IMR-90 (cell line): ENCODE measurements at regions not wholly inside any gene's neighbourhood (a gene's known extent, or its start where the extent isn't known, plus 50 kb on each side); places are given as distances from the start of the nearest gene placed in this dataset.

Experiments used
- ATAC-seq: fragments of 200-7000 bp; cut with Tn5 transposase; 2 replicates; pipeline ENCODE4 v1.9.1; 2020; ENCODE audit warnings: low read depth, mild to moderate bottlenecking, moderate library complexity
- BruUV-seq: library from RNA; stranded (reverse); fragments of 400-500 nt; replicated peaks from 2 replicates; lab custom pipeline; 2021; lab: Mats Ljungman, UMichigan
- CTCF ChIA-PET: fragments of 300-600 bp; formaldehyde crosslinking; extraction: SDS; loops from one replicate; lab custom pipeline; 2021; ENCODE audit warnings: antibody characterized with exemption; lab: Yijun Ruan, JAX
- POLR2A ChIA-PET: fragments of 300-600 bp; sonication (Branson Sonifier 250); formaldehyde crosslinking; loops from one replicate; lab custom pipeline; 2022; ENCODE audit warnings: antibody characterized with exemption; ENCODE audit not compliant: unreplicated experiment; lab: Charles Lee
- DNase-seq: peaks from one replicate; pipeline ENCODE4 v3.0.0; 2013
- H2AFZ ChIP-seq: replicated peaks from 2 replicates; pipeline ENCODE3; 2013; ENCODE audit warnings: low read length, mild to moderate bottlenecking; ENCODE audit not compliant: poor library complexity
- H2AK5ac ChIP-seq: 2 replicates; pipeline ENCODE4 v1.6.1; 2013; ENCODE audit warnings: low read depth, low read length, inconsistent platforms
- H2AK9ac ChIP-seq: replicated peaks from 2 replicates; pipeline ENCODE3; 2013; ENCODE audit warnings: mild to moderate bottlenecking, low read depth, low read length, moderate library complexity; ENCODE audit not compliant: poor library complexity
- H2BK120ac ChIP-seq: 2 replicates; pipeline ENCODE4 v1.6.1; 2013; ENCODE audit warnings: low read depth, low read length, inconsistent platforms
- H2BK15ac ChIP-seq: 3 replicates; pipeline ENCODE4 v1.6.1; 2013; ENCODE audit warnings: low read depth, low read length, inconsistent platforms
- H2BK20ac ChIP-seq: 2 replicates; pipeline ENCODE4 v1.6.1; 2013; ENCODE audit warnings: low read depth, mild to moderate bottlenecking, inconsistent platforms, low read length, moderate library complexity
- H2BK5ac ChIP-seq: 2 replicates; pipeline ENCODE4 v1.6.1; 2013; ENCODE audit warnings: mild to moderate bottlenecking, low read depth, low read length, inconsistent platforms; ENCODE audit not compliant: poor library complexity, severe bottlenecking
- H3K14ac ChIP-seq: replicated peaks from 2 replicates; pipeline ENCODE4 v1.6.1; 2013; ENCODE audit warnings: low read depth, low read length, inconsistent platforms
- H3K18ac ChIP-seq: 2 replicates; pipeline ENCODE4 v1.6.1; 2013; ENCODE audit warnings: low read depth, low read length, control low read depth
- H3K23ac ChIP-seq: 2 replicates; pipeline ENCODE4 v1.6.1; 2013; ENCODE audit warnings: low read depth, low read length, inconsistent platforms
- H3K27ac ChIP-seq: 2 replicates; pipeline ENCODE4 v1.5.1; 2013; ENCODE audit warnings: mild to moderate bottlenecking, control low read depth, low read length; ENCODE audit not compliant: insufficient read depth
- H3K27me3 ChIP-seq: 2 replicates; pipeline ENCODE4 v1.6.1; 2013; ENCODE audit warnings: low read length; ENCODE audit not compliant: control insufficient read depth, insufficient read depth
- H3K36me3 ChIP-seq: 2 replicates; pipeline ENCODE4 v1.6.1; 2013; ENCODE audit warnings: low read length, mixed read lengths; ENCODE audit not compliant: control insufficient read depth, insufficient read depth
- H3K4ac ChIP-seq: 2 replicates; pipeline ENCODE4 v1.6.1; 2013; ENCODE audit warnings: low read depth, low read length, inconsistent platforms
- H3K4me1 ChIP-seq: 2 replicates; pipeline ENCODE4 v1.6.1; 2013; ENCODE audit warnings: low read length, mixed read lengths; ENCODE audit not compliant: control insufficient read depth, insufficient read depth
- H3K4me2 ChIP-seq: 2 replicates; pipeline ENCODE4 v1.6.1; 2013; ENCODE audit warnings: low read depth, mild to moderate bottlenecking, control low read depth, low read length, moderate library complexity
- H3K4me3 ChIP-seq: 2 replicates; pipeline ENCODE4 v1.5.1; 2013; ENCODE audit warnings: low read depth, mild to moderate bottlenecking, control low read depth, low read length, moderate library complexity; ENCODE audit not compliant: insufficient read depth
- H3K56ac ChIP-seq: 2 replicates; pipeline ENCODE4 v1.6.1; 2013; ENCODE audit warnings: low read length, inconsistent platforms; ENCODE audit not compliant: insufficient read depth; ENCODE audit errors: extremely low read depth
- H3K79me1 ChIP-seq, 2 experiments: 2 replicates each; pipeline ENCODE4 v1.6.1; 2013; ENCODE audit warnings: low read length in 2 of 2, inconsistent platforms in 1 of 2, low read depth in 1 of 2
- H3K9ac ChIP-seq: 2 replicates; pipeline ENCODE4 v1.6.1; 2013; ENCODE audit warnings: low read depth, low read length, control low read depth
- H3K9me1 ChIP-seq: 2 replicates; pipeline ENCODE4 v1.6.1; 2013; ENCODE audit warnings: low read length, inconsistent platforms; ENCODE audit not compliant: insufficient read depth
- H3K9me3 ChIP-seq: 2 replicates; pipeline ENCODE4 v1.6.1; 2013; ENCODE audit warnings: low read length; ENCODE audit not compliant: control insufficient read depth, insufficient read depth
- H4K20me1 ChIP-seq: 2 replicates; pipeline ENCODE4 v1.6.1; 2013; ENCODE audit warnings: low read length, inconsistent platforms; ENCODE audit not compliant: insufficient read depth
- H4K5ac ChIP-seq: 2 replicates; pipeline ENCODE4 v1.6.1; 2013; ENCODE audit warnings: mild to moderate bottlenecking, low read depth, low read length, control low read depth
- H4K8ac ChIP-seq, 2 experiments: 2 replicates each; pipeline ENCODE4 v1.6.1; 2013; ENCODE audit warnings: low read depth in 2 of 2, low read length in 2 of 2, control low read depth in 1 of 2, inconsistent platforms in 1 of 2
- H4K91ac ChIP-seq: 2 replicates; pipeline ENCODE4 v1.6.1; 2013; ENCODE audit warnings: low read depth, low read length, inconsistent platforms; ENCODE audit not compliant: insufficient read depth
- BHLHE40 ChIP-seq: fragments of 150-350 bp; IDR thresholded peaks from 2 replicates; pipeline ENCODE4 v1.6.1; 2016; ENCODE audit warnings: mild to moderate bottlenecking, low read depth, low read length
- CEBPB ChIP-seq: IDR thresholded peaks from 2 replicates; pipeline ENCODE4 v1.6.1; 2012; ENCODE audit warnings: low read depth, low read length, improper control_type of control experiment
- CHD1 ChIP-seq: IDR thresholded peaks from 2 replicates; pipeline ENCODE4 v1.6.1; 2012; ENCODE audit warnings: low read depth, low read length, improper control_type of control experiment
- CTCF ChIP-seq: conservative IDR thresholded peaks from 2 replicates; pipeline ENCODE4 v1.5.1; 2012; ENCODE audit warnings: mild to moderate bottlenecking, low read depth, low read length, improper control_type of control experiment
- ELK1 ChIP-seq: fragments of 150-350 bp; IDR thresholded peaks from 2 replicates; pipeline ENCODE4 v1.6.1; 2016; ENCODE audit warnings: low read depth, mild to moderate bottlenecking, low read length, moderate library complexity, borderline replicate concordance
- FOS ChIP-seq: fragments of 150-350 bp; IDR thresholded peaks from 2 replicates; pipeline ENCODE4 v1.6.1; 2016; ENCODE audit warnings: low read depth, low read length
- MAFK ChIP-seq: IDR thresholded peaks from 2 replicates; pipeline ENCODE4 v1.6.1; 2012; ENCODE audit warnings: low read depth, low read length, improper control_type of control experiment
- MAZ ChIP-seq: IDR thresholded peaks from 2 replicates; pipeline ENCODE4 v1.6.1; 2012; ENCODE audit warnings: low read depth, mild to moderate bottlenecking, low read length, improper control_type of control experiment, moderate library complexity, borderline replicate concordance
- MXI1 ChIP-seq: IDR thresholded peaks from 2 replicates; pipeline ENCODE4 v1.6.1; 2012; ENCODE audit warnings: low read depth, mild to moderate bottlenecking, low read length, moderate library complexity, borderline replicate concordance
- NFE2L2 ChIP-seq: fragments of 150-350 bp; IDR thresholded peaks from 2 replicates; pipeline ENCODE4 v1.6.1; 2016; ENCODE audit warnings: low read depth, mild to moderate bottlenecking, low read length
- POLR2A ChIP-seq: IDR thresholded peaks from 2 replicates; pipeline ENCODE4 v1.6.1; 2012; ENCODE audit warnings: mild to moderate bottlenecking, low read depth, low read length
- RAD21 ChIP-seq: IDR thresholded peaks from 2 replicates; pipeline ENCODE4 v1.6.1; 2012; ENCODE audit warnings: low read length, improper control_type of control experiment
- RCOR1 ChIP-seq: IDR thresholded peaks from 2 replicates; pipeline ENCODE4 v1.6.1; 2012; ENCODE audit warnings: mild to moderate bottlenecking, low read length, improper control_type of control experiment; ENCODE audit not compliant: insufficient replicate concordance
- RFX5 ChIP-seq: IDR thresholded peaks from 2 replicates; pipeline ENCODE4 v1.8.0; 2012; ENCODE audit warnings: low read depth, mild to moderate bottlenecking, low read length, moderate library complexity
- SMC3 ChIP-seq: fragments of 150-350 bp; IDR thresholded peaks from 2 replicates; pipeline ENCODE4 v1.6.1; 2016; ENCODE audit warnings: low read depth, mild to moderate bottlenecking, antibody characterized with exemption, low read length, moderate library complexity
- USF2 ChIP-seq: fragments of 150-350 bp; IDR thresholded peaks from 2 replicates; pipeline ENCODE4 v1.6.1; 2017; ENCODE audit warnings: mild to moderate bottlenecking, antibody characterized with exemption, low read length, low read depth
- WGBS, 2 experiments: methylation state at CpG; one replicate each; pipeline versions ENCODE4 v1.1.5 to v1.1.7; 2013; ENCODE audit warnings: missing lambda C conversion rate in 2 of 2; ENCODE audit not compliant: insufficient read length in 1 of 2; ENCODE audit errors: extremely low coverage in 2 of 2; 5-methylcytosine and 5-hydroxymethylcytosine counted together
- dilution Hi-C: fragments of 300-500 bp; cut with HindIII; formaldehyde crosslinking; loops from one replicate; pipeline ENCODE4 v1.14.3; 2018; ENCODE audit warnings: low sequenced_read_pairs; ENCODE audit not compliant: unreplicated experiment
- in situ Hi-C: fragments of 300-500 bp; cut with MboI; formaldehyde crosslinking; loops from 3 replicates; pipeline ENCODE4 v1.14.3; 2019; ENCODE audit warnings: low sequenced_read_pairs, inconsistent platforms, mixed read lengths
- intact Hi-C: fragments of 100-400 bp; cut with micrococcal nuclease; formaldehyde crosslinking; loops from 2 replicates; pipeline ENCODE4 v1.10.0; 2022

- intact Hi-C loops = no loop called here
- no peak overlapping the region for H2AFZ ChIP-seq
- H2BK5ac ChIP-seq = no peak overlapping the region
- H3K56ac ChIP-seq = no peak overlapping the region
- H3K9me1 ChIP-seq = no peaks in the 10 kb centered on the region
- no peak overlapping the region for H3K18ac ChIP-seq
- BruUV-seq = no TSS peak
- no peaks in the 10 kb centered on the region for H4K20me1 ChIP-seq
- no peak overlapping the region for H3K4ac ChIP-seq
- in situ Hi-C loops = loop anchor here (10.0 kb wide), 2 partner anchors 761 to 1111 kb away; no protein-coding TSS in a partner anchor
- no peak for TF ChIP-seq SMC3
- TF ChIP-seq MAFK = no peak
- TF ChIP-seq FOS = no peak
- TF ChIP-seq RAD21 = no peak
- TF ChIP-seq POLR2A = no peak
- TF ChIP-seq CEBPB = no peak
- TF ChIP-seq RFX5 = no peak
- no peak for TF ChIP-seq MXI1
- TF ChIP-seq MAZ = no peak
- TF ChIP-seq RCOR1 = no peak
- no peak for TF ChIP-seq BHLHE40
- TF ChIP-seq CHD1 = no peak
- no peak for TF ChIP-seq ELK1
- no peak for TF ChIP-seq CTCF
- no peak for TF ChIP-seq USF2
- TF ChIP-seq NFE2L2 = no peak
- no peaks in the 10 kb centered on the region for H3K36me3 ChIP-seq
- H2BK20ac ChIP-seq = no peak overlapping the region
- CTCF ChIA-PET = no interaction called here
- H3K4me3 ChIP-seq = no peak overlapping the region
- POLR2A ChIA-PET = no interaction called here
- H2AK5ac ChIP-seq = no peak overlapping the region
- dilution Hi-C loops = no loop called here
- peaks cover 23% of the 10 kb centered on the region for H3K27me3 ChIP-seq
- H3K9me3 ChIP-seq = no peaks in the 10 kb centered on the region
- no CpG with 5 or more reads among the region's 2 CpGs for WGBS, 2 experiments
- DNase-seq (no peak), ATAC-seq (no peak)
- H3K14ac ChIP-seq = no peak overlapping the region
- no peak overlapping the region for H4K8ac ChIP-seq
- no peak overlapping the region for H3K23ac ChIP-seq
- H3K9ac ChIP-seq = no peak overlapping the region
- no peak overlapping the region for H3K27ac ChIP-seq
- H4K5ac ChIP-seq = no peak overlapping the region
- H3K4me1 ChIP-seq = no peaks in the 10 kb centered on the region
- H3K79me1 ChIP-seq = no peaks in the 10 kb centered on the region
- H2AK9ac ChIP-seq = no peak overlapping the region
- H4K91ac ChIP-seq = no peak overlapping the region
- no peak overlapping the region for H2BK15ac ChIP-seq
- H2BK120ac ChIP-seq = no peak overlapping the region
- no peak overlapping the region for H3K4me2 ChIP-seq
Measured at GRCh38 chr3:70543493-70543892, 231.1 kb upstream of the MDFIC2 start.
